ENCODE measurements at regions not wholly inside any gene's neighbourhood (a gene's known extent, or its start where the extent isn't known, plus 50 kb on each side); places are given as distances from the start of the nearest gene placed in this dataset.

GRCh38 chr15:69685512-69686452 lies 233.2 kb downstream of the RPLP1 start:
- no peaks in the 10 kb centered on the region for H3K36me3 ChIP-seq
- intact Hi-C loops (cut with DNase I): no loop called here
- H3K27ac ChIP-seq: no peak overlapping the region
- no peaks in the 10 kb centered on the region for H3K9me3 ChIP-seq
- H3K4me1 ChIP-seq (ENCODE audit: insufficient read depth): no peaks in the 10 kb centered on the region
- no peak for DNase-seq
- H3K27me3 ChIP-seq: no peaks in the 10 kb centered on the region
- WGBS, 3 donors: 61 to 73% (median 65%) methylated on average over 8 of the region's 8 CpGs
- H3K4me3 ChIP-seq: no peak overlapping the region
- TF ChIP-seq CTCF (IDR thresholded peaks at IDR 0.05) (no peak), EP300 (IDR thresholded peaks at IDR 0.05) (no peak), POLR2A (IDR thresholded peaks at IDR 0.05) (no peak)

DNA sequence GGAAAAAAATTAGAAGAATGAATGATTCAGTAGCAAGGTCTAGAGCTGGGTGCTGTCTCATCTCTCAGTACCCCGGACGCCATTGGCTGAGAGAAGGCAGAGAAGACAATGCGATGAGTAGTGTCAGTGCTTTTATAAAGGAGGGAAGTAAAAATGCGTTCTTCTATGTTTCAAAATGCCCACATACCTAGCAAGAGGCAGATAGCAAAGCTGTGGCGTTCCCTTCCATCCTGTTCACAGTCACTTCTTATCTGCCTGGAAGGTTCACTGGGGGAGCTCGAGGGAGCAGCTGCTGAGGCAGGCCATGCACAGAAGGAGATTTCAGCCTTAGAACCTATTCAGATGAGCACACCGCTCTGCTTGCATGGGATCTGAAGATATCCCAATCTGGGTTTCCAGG lies 234.0 kb downstream of the RPLP1 start:
- Histone ChIP-seq H3K4me3 (no peak overlapping the region), H3K9me3 (no peaks in the 10 kb centered on the region), H3K27me3 (no peaks in the 10 kb centered on the region), H3K27ac (no peak overlapping the region), H3K4me1 (ENCODE audit: insufficient read depth) (no peaks in the 10 kb centered on the region), H3K36me3 (no peaks in the 10 kb centered on the region)
- DNase-seq: no peak
- TF ChIP-seq CTCF (IDR thresholded peaks at IDR 0.05): no peak
- intact Hi-C loops (cut with DNase I): no loop called here
- 52 to 61% (median 53%) methylated on average over 7 of the region's 7 CpGs for WGBS, 3 donors

DNA sequence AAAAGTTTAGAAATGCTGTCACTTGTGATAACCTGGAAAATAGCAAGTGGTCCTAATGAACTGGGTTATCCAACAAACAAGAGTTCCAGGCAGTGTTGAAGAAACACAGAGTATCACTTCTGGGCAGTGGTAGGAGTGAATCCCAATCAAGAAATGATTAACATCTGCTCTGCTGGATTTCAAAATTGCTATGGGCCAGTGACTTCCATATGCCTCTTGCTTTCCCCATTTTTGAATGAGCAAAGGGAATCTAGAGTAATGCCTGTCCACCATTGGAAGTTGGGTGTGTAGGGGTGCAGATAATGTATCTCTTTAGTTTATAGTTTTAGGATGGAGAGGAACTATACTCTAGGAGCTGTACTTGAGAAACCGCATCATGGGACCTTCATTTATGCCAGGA lies 236.5 kb downstream of the RPLP1 start:
- Histone ChIP-seq H3K36me3 (no peaks in the 10 kb centered on the region), H3K4me3 (no peak overlapping the region), H3K27me3 (no peaks in the 10 kb centered on the region), H3K4me1 (ENCODE audit: insufficient read depth) (no peaks in the 10 kb centered on the region), H3K27ac (no peak overlapping the region), H3K9me3 (no peaks in the 10 kb centered on the region)
- no peak for DNase-seq
- WGBS, 3 donors: 94 to 100% (median 100%) methylated on average over 1 of the region's 1 CpG
- intact Hi-C loops (cut with DNase I): no loop called here
- TF ChIP-seq CTCF (IDR thresholded peaks at IDR 0.05) (no peak), POLR2A (IDR thresholded peaks at IDR 0.05) (no peak)

GRCh38 chr15:69691307-69692015 lies 238.8 kb downstream of the RPLP1 start:
- intact Hi-C loops (cut with DNase I): no loop called here
- H3K27ac ChIP-seq: no peak overlapping the region
- no peaks in the 10 kb centered on the region for H3K4me1 ChIP-seq (ENCODE audit: insufficient read depth)
- no peak for TF ChIP-seq EP300 (IDR thresholded peaks at IDR 0.05)
- no peak for TF ChIP-seq CTCF (IDR thresholded peaks at IDR 0.05)
- no peaks in the 10 kb centered on the region for H3K36me3 ChIP-seq
- H3K27me3 ChIP-seq: no peaks in the 10 kb centered on the region
- no peaks in the 10 kb centered on the region for H3K9me3 ChIP-seq
- no peak overlapping the region for H3K4me3 ChIP-seq
- DNase-seq: no peak
- WGBS, 3 donors: 83 to 86% (median 85%) methylated on average over 7 of the region's 7 CpGs
